ENCODE measurements at regions not wholly inside any gene's neighbourhood (a gene's known extent, or its start where the extent isn't known, plus 50 kb on each side); places are given as distances from the start of the nearest gene placed in this dataset.

- no peak for DNase-seq (ENCODE audit: low spot score)
- peak; percentile 22 for ATAC-seq (ENCODE audit: low FRiP score)
Measured at GRCh38 chr12:124517260-124518050, 50.0 kb downstream of the NCOR2 start.

GRCh38 chr12:124516850-124517249 lies 50.6 kb downstream of the NCOR2 start:
- DNase-seq (ENCODE audit: low spot score) (no peak), ATAC-seq (ENCODE audit: low FRiP score) (no peak)
- TF ChIP-seq, protein P1, sequence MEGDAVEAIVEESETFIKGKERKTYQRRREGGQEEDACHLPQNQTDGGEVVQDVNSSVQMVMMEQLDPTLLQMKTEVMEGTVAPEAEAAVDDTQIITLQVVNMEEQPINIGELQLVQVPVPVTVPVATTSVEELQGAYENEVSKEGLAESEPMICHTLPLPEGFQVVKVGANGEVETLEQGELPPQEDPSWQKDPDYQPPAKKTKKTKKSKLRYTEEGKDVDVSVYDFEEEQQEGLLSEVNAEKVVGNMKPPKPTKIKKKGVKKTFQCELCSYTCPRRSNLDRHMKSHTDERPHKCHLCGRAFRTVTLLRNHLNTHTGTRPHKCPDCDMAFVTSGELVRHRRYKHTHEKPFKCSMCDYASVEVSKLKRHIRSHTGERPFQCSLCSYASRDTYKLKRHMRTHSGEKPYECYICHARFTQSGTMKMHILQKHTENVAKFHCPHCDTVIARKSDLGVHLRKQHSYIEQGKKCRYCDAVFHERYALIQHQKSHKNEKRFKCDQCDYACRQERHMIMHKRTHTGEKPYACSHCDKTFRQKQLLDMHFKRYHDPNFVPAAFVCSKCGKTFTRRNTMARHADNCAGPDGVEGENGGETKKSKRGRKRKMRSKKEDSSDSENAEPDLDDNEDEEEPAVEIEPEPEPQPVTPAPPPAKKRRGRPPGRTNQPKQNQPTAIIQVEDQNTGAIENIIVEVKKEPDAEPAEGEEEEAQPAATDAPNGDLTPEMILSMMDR (IDR thresholded peaks at IDR 0.05): no peak

More at GRCh38 chr12:124517260-124518050, 50.0 kb downstream of the NCOR2 start:
- TF ChIP-seq, protein P1 (IDR thresholded peaks at IDR 0.05): no peak

DNA sequence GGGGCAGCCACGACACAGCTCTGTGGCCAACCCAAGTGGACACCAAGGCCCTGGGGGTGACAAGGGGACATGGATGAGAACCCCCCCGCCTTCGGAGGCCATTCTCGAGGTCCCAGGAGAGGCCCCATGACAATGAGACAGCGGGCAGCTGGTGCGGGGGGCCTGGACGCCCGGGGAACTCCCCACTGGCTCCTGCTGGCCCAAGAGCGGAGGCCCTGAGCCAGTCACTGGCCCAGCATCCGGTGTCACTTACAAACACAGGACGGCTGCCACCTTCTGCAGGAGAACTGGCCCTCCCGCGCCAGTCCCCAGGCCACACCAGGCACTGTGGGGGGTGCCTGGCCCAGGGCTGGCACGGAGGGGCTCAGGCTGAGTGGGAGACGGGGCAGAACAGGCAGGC lies 51.4 kb downstream of the NCOR2 start:
- ATAC-seq (ENCODE audit: low FRiP score): no peak
- TF ChIP-seq, protein P1 (IDR thresholded peaks at IDR 0.05): no peak
- no peak for DNase-seq (ENCODE audit: low spot score)

GRCh38 chr12:124514996-124515932 lies 52.1 kb downstream of the NCOR2 start:
- no peak for DNase-seq (ENCODE audit: low spot score)
- TF ChIP-seq, protein P1 (IDR thresholded peaks at IDR 0.05): no peak

DNA sequence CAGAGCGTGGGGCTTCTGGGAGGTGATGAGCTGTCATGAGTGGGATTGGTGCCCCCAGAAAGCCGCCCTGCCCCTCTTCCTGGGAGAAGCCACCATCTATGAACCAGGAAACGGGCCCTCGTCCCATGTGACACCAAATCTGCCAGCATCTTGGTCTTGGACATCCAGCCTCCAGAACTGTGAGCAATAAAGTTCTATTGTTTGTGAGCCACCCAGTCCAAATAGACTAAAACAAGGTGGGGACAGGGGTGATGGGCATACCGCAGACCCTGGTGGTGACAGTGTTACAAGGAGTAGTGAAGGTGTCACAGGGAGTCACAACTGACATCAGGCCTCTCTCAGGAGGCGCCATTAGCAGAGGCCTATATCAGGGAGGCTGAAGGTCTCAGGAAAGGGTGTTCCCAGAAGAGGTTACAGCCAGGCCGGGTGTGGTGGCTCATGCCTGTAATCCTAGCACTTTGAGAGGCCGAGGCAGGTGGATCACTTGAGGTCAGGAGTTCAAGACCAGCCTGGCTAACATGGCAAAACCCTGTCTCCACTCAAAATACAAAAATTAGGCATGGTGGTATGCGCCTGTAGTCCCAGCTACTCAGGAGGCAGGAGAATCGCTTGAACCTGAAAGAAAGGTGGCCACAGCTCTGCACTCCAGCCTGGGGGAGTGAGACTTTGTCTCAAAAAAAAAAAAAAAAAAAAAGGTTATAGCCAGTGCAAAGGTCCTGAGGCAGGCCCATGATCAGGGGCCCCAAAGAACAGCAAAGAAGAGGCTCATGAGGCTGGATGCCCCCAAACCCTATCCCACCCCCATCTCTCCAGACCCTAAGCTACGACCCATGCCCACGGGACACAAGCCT lies 53.0 kb downstream of the NCOR2 start:
- TF ChIP-seq, protein P1 (IDR thresholded peaks at IDR 0.05): no peak
- ATAC-seq (ENCODE audit: low FRiP score): no peak
- DNase-seq (ENCODE audit: low spot score): no peak

More at GRCh38 chr12:124514996-124515932, 52.1 kb downstream of the NCOR2 start:
- no peak for ATAC-seq (ENCODE audit: low FRiP score)

- TF ChIP-seq, protein P1 (IDR thresholded peaks at IDR 0.05): no peak
- ATAC-seq (ENCODE audit: low FRiP score): no peak
- no peak for DNase-seq (ENCODE audit: low spot score)
Measured at GRCh38 chr12:124513297-124513867, 54.0 kb downstream of the NCOR2 start.

Data from omental fat pad (tissue), 3 donors.